Ishikawa (cell line): ENCODE measurements at regions not wholly inside any gene's neighbourhood (a gene's known extent, or its start where the extent isn't known, plus 50 kb on each side); places are given as distances from the start of the nearest gene placed in this dataset.

Experiments
- CEBPB ChIP-seq: IDR thresholded peaks from 2 replicates; pipeline ENCODE4 v1.6.1; 2012
- CREB1 ChIP-seq: IDR thresholded peaks from 2 replicates; pipeline ENCODE4 v1.6.1; 2012; ENCODE audit warnings: low read depth
- EGR1 ChIP-seq: IDR thresholded peaks from 2 replicates; pipeline ENCODE4 v1.6.1; 2012
- EP300 ChIP-seq: IDR thresholded peaks from 2 replicates; pipeline ENCODE4 v1.6.1; 2012; ENCODE audit warnings: borderline replicate concordance
- FOXM1 ChIP-seq: IDR thresholded peaks from 2 replicates; pipeline ENCODE4 v1.6.1; 2012; ENCODE audit warnings: low read depth, borderline replicate concordance
- NFIC ChIP-seq: IDR thresholded peaks from 2 replicates; pipeline ENCODE4 v1.6.1; 2012
- RAD21 ChIP-seq: IDR thresholded peaks from 2 replicates; pipeline ENCODE4 v1.6.1; 2012; ENCODE audit warnings: low read depth
- REST ChIP-seq: IDR thresholded peaks from 2 replicates; pipeline ENCODE4 v1.6.1; 2012; ENCODE audit warnings: low read depth, mild to moderate bottlenecking
- TAF1 ChIP-seq: IDR thresholded peaks from 2 replicates; pipeline ENCODE4 v1.6.1; 2012; ENCODE audit warnings: low read depth, mild to moderate bottlenecking
- TCF12 ChIP-seq: IDR thresholded peaks from 2 replicates; pipeline ENCODE4 v1.6.1; 2012; ENCODE audit warnings: low read depth
- TEAD4 ChIP-seq: IDR thresholded peaks from 2 replicates; pipeline ENCODE4 v1.6.1; 2012
- USF1 ChIP-seq: IDR thresholded peaks from 2 replicates; pipeline ENCODE4 v1.6.1; 2012
- YY1 ChIP-seq: IDR thresholded peaks from 2 replicates; pipeline ENCODE4 v1.6.1; 2012; ENCODE audit warnings: low read depth
- ZBTB7A ChIP-seq: IDR thresholded peaks from 2 replicates; pipeline ENCODE4 v1.6.1; 2012; ENCODE audit warnings: low read depth
- TF ChIP-seq, protein P1 (sequence below): IDR thresholded peaks from 2 replicates; pipeline ENCODE4 v1.6.1; 2012

- peak; percentile 59 for TF ChIP-seq RAD21
- TF ChIP-seq REST, result no peak
These were observed 124.9 kb downstream of the RDH14 start for GRCh38 chr2:18435426-18436037.

DNA sequence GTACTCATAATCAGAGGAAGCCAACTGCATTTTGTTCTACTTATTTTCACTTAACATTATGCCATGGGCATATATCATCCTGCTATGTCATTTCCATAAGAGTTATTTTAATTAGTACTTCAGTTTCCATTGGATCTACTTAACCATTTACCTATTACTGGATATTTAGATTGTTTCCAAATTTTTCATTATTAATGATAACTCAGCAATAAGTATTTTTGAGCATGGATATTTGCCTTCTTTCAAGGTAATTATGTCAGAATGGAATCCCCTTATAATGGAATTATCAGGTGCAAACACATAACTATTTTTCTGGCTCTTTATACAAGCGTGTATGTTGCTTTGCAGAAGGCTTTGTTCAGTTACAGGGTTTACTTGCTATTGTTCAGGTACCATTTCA, 126.6 kb downstream of the RDH14 start:
- TF ChIP-seq USF1, result no peak

GRCh38 chr2:18432999-18433398, 127.5 kb downstream of the RDH14 start:
- no peak for TF ChIP-seq TAF1
- TF ChIP-seq TEAD4, result no peak
- TF ChIP-seq NFIC, result no peak
- no peak for TF ChIP-seq ZBTB7A
- TF ChIP-seq CEBPB, result no peak
- TF ChIP-seq RAD21, result no peak
- TF ChIP-seq EGR1, result no peak
- TF ChIP-seq CREB1, result no peak
- no peak for TF ChIP-seq USF1
- no peak for TF ChIP-seq FOXM1
- no peak for TF ChIP-seq YY1
- TF ChIP-seq REST, result no peak

DNA sequence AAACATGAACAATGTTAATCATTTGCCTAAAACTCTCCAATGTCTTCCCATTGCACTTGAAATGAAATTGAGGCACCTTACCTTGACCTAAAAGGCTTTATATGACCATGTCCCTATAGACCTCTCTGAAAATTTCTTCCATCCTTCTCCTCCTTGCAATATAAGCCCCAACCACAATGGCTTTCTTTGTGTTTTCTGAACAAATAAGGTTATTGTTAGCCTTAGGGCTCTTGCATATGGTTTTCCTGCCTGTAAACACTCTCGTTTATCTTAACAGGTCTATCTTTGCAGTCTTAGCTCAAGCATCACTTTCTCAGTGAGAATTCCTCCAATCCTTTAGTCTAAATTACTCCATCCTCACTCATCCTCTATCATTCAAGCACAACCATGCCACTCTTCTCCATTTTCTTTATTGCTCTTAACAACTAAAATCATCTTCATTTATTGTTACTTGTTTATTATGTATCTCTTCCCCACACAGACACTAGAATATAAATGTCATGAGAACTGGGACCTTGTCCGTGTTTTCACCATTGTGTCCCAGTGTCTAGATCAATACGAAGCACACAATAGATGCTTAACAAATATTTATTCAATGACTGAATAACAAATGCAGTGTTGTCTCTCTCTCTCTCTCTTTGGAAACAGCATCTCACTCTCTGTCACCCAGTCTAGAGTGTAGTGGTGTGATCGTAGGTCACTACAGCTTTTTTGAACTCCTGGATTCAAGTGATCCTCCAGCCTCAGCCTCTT, 129.3 kb downstream of the RDH14 start:
- no peak for TF ChIP-seq REST
- TF ChIP-seq EGR1, result no peak
- TF ChIP-seq CEBPB, result no peak
- no peak for TF ChIP-seq USF1
- no peak for TF ChIP-seq ZBTB7A
- TF ChIP-seq TCF12, result no peak
- TF ChIP-seq TEAD4, result no peak
- no peak for TF ChIP-seq FOXM1
- no peak for TF ChIP-seq NFIC
- no peak for TF ChIP-seq EP300
- TF ChIP-seq CREB1, result no peak
- TF ChIP-seq TAF1, result no peak
- TF ChIP-seq YY1, result no peak
- TF ChIP-seq RAD21, result no peak
- TF ChIP-seq, protein P1, sequence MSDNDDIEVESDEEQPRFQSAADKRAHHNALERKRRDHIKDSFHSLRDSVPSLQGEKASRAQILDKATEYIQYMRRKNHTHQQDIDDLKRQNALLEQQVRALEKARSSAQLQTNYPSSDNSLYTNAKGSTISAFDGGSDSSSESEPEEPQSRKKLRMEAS, result no peak

- TF ChIP-seq REST (no peak), CREB1 (no peak), CEBPB (no peak), NFIC (no peak), ZBTB7A (no peak), EP300 (no peak), USF1 (no peak), TCF12 (no peak), EGR1 (no peak), TEAD4 (no peak), TAF1 (no peak)
- TF ChIP-seq, protein P1, result no peak
These were observed 131.9 kb downstream of the RDH14 start for GRCh38 chr2:18428516-18428915.
